Activated CD8-positive, alpha-beta memory T cell treated with anti-CD3 and anti-CD28 coated beads for 1 hour (primary cell): ENCODE measurements at regions not wholly inside any gene's neighbourhood (a gene's known extent, or its start where the extent isn't known, plus 50 kb on each side); places are given as distances from the start of the nearest gene placed in this dataset.
"Not testable (repeated sequence)": the region's sequence is repeated elsewhere in the genome, so short reads cannot be mapped to it uniquely, and the experiment has no call there.

ENCODE experiments used
- DNase-seq, 2 donors: peaks; one replicate each; pipeline ENCODE4 v3.0.0-alpha.2; 2020; ENCODE audit warnings: low read depth in 1 of 2; ENCODE audit errors: extremely low read depth in 1 of 2

DNA sequence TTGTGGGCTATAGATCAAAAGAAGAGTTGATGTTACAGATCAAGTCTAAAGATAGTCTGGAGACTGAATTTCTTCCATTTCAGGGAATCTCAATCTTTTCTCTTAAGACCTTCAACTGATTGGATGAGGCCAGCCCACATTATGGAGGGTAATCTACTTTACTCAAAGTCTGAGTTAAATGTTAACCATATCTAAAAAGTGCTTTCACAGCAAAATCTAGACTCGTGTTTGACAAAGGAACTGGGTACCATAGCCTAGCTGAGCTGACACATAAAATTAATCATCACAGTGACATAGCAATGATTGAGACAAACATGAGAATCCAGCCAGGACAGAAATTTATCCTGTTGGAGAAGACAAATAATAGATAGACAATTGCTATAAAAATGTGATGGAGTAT is 407.9 kb upstream of the GRM7 start:
- no peak for DNase-seq

DNA sequence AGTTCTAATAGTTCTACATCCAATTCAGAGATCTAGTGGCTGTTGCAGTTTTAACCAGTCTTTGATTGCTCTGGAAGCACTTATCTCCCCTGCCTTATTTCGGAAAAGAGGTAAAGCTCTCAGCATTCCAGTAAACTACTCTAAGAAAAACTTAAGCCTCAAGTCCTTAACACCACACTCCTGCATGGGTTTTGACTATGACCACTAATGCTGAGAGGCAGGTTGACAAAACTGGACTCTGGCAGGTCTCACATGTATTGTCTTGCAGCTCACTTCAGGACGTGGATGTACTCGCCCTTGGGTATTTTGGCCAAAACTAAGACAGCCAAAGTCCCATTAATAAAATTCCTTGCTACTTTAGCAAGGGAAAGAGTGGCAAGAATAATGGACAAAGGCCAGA is 405.9 kb upstream of the GRM7 start:
- DNase-seq = no peak

DNA sequence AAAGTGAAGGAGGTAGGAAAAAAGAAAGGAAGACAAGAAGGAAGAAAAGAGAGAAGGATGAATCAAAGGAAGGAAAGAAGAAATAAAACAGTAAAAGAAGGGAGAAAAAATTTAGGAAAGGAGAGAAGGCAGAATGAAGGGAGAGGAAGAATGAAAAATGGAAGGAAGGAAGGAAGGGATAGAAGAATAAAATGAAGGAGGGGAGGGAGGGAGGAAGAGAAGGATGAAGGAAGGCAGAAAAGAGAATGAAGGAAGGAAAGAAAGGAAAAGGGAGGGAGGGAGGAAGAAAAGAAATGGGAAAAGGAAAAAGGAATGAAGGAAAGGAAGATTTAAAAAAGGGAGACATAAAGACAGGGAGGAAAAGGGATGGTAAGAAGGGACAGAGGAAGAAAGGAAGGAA is 393.7 kb upstream of the GRM7 start:
- DNase-seq = no peak

DNA sequence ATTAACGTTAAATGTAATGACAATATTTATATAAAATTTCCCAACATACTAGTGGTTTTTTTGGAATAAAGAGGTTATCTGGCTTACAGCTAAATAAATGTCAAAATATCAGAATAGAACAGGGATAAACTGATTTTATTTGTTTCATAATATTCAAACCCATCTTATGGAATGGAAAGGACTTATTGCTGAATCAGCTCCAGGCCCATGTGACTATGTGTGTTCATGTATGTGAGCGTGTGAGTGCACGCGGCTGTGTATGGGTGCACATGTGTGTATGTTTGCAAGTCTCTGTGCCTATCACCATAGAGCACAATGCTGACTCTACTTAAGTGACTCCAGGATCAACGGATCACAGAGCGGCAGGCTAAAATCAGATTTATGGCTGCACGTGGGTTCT is 392.3 kb upstream of the GRM7 start:
- DNase-seq = no peak

DNA sequence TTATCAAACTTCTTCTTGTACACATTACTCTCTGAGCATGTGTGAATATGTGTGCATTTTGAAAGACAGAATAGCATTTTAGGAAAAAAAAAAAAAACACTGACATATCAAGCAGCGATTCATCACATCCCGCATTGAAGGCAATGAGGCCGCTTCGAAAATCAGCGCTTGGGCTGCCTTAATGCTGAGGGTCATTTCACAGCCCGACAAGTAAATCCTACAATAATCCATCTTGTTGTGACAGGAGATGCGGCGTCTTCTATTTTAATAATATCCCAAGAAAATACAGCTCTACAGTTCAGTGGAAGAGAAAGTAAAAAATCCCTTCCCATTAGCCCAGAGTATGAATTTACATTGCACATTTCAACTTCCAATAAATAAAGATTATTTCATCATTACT is 389.2 kb upstream of the GRM7 start:
- no peak for DNase-seq

DNA sequence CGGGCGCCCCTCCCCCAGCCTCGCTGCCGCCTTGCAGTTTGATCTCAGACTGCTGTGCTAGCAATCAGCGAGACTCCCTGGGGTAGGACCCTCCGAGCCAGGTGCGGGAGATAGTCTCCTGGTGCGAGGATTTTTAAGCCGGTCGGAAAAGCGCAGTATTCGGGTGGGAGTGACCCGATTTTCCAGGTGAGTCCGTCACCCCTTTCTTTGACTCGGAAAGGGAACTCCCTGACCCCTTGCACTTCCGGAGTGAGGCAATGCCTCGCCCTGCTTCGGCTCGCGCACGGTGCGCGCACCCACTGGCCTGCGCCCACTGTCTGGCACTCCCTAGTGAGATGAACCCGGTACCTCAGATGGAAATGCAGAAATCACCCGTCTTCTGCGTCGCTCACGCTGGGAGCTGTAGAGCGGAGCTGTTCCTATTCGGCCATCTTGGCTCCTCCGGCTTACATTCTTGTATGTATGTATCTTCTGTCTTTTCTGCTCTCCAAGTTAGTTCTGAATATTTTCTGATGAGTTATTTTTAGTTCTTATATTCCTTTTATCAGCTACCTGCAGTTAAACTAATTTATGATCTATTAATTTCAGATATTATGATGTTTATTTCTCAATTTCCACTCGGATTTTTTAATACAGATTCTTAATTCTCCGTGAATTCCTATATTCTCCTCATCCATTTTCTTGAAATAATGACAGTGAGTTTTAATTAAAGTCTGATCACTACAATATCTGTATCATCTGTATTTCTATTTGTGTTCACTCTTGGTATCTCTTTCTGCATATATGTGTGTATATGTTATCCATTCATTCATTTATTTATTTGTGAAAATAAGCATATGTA is 370.2 kb upstream of the GRM7 start:
- DNase-seq = not testable (repeated sequence)

DNA sequence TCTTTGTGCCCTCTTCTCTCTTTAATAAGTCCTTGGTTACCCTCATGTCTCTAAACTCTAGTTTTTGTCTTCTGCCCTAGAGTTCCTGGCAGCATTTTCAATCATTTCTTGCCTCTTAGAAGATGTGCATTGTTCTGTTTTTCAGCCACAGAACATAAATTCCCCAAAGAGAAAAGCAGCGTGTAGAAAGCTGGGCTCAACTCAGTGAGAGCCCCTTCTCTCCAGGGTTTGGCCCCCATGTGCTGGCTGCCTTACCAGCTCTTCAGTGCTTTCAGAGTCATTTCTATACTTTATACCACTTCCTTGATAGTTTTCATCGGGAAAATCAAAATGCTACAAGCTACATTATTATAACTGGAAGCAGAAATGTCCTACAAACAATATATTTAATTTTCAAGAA is 369.1 kb upstream of the GRM7 start:
- DNase-seq = no peak

DNA sequence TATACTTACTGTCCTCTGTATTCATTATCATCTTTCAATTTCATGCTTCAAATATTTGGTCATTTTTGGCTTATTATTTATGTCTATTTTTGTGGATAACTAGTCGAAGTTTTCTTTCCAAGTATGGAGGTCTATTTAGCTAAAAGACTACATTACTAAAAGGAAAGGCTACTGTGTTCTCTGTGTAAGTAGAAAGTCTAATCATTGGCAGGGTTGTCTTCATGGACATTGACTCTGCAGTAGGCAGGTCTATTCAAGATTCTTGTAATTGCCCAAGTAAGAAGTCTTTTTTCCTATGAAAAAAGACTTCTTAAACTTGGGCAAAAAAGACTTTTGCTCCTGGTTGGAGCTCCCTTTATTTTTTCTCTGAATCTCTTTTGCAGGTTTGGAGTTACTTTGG is 368.6 kb upstream of the GRM7 start:
- DNase-seq = no peak

DNA sequence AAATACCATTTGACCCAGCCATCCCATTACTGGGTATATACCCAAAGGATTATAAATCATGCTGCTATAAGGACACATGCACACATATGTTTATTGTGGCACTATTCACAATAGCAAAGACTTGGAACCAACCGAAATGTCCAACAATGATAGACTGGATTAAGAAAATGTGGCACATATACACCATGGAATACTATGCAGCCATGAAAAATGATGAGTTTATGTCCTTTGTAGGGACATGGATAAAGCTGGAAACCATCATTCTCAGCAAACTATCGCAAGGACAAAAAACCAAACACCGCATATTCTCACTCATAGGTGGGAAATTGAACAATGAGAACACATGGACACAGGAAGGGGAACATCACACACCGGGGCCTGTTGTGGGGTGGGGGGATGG is 362.0 kb upstream of the GRM7 start:
- DNase-seq = not testable (repeated sequence)

DNA sequence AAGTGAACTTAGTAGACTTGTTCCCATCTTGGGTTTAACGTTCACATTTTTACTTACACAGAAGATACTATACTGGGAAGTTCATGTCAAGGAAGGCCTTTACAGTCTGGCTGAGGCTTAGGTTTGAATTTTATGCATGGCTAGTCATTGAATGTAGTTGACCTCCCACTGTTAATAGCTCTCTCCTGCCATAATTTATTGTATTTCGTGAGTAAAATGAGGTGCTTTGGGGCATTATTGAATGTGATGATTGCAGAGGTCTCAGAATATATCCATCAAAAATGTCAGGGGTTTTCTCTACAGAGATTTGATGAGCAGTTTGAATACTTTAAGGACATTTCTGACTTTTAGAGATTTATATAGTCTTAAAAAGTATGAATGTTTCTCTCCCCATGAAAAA is 356.6 kb upstream of the GRM7 start:
- no peak for DNase-seq

DNA sequence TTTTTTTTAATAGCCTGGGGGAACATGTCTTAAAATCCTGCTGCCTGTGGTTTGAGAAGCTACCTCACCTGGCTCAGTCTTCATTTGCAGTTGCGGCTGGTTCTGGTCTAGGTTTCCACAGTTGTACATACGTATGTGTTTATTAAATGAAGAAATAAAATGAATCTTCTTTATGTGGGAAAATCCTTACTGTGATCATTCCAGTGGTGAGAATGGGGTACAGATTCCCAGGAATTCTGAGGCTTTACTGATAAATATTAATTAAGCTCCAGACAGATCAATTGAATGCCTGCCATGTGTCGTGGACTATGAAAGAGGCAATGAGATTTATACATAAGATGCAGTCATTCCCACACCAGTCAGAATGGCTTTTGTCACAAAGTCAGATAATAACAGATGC is 356.1 kb upstream of the GRM7 start:
- DNase-seq = no peak

DNA sequence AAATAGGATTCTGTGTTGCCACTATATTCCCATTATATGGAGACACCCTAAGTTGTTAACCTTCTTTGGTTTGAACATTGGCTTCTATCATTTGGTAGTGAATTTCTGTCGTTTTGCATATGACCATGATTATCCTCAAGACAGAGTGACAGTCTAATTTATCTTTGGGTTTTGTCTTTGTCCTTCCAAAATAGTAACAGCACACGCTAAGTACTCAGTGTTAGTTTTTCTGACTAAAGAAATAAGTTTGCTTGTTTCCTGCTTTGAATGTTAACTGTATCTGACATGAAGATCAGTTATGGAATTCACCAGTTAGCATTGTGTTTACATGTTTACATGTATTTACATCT is 352.5 kb upstream of the GRM7 start:
- no peak for DNase-seq

DNA sequence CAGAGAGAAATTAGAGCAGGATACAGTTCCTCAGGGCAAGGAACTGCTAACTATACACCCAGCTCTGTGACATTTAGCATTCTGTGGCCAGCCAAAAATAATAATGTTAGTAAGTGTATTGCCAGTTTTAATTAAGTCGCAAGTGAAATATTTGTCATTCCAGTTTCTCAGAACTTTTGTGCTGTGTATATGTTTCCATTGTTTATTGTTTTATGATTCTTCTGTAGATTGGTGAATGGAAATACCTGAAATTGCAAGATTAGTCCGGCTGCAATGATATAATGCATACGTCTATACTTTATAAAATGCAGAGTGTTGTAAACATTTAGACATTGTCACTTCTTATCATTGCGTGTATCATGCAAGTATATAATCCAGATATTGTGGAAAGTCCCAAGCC is 351.3 kb upstream of the GRM7 start:
- no peak for DNase-seq

DNA sequence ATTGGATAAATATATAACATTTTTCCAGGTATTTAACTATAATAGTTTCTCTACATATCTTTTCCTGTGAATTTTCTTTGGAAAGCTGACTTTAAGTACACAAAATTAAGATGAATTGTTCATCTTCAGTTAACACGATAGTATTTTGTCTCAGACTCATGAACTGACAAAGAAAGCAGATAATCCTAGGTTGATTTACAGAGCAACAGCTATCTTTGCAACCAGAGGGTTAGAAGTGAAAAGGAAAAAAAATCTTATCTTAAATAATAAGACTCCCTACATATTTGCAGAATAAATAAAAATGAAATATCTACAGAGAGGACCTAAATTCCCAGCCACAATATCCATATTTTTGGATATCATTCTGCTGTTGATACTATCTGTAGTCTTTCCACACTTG is 350.2 kb upstream of the GRM7 start:
- no peak for DNase-seq

DNA sequence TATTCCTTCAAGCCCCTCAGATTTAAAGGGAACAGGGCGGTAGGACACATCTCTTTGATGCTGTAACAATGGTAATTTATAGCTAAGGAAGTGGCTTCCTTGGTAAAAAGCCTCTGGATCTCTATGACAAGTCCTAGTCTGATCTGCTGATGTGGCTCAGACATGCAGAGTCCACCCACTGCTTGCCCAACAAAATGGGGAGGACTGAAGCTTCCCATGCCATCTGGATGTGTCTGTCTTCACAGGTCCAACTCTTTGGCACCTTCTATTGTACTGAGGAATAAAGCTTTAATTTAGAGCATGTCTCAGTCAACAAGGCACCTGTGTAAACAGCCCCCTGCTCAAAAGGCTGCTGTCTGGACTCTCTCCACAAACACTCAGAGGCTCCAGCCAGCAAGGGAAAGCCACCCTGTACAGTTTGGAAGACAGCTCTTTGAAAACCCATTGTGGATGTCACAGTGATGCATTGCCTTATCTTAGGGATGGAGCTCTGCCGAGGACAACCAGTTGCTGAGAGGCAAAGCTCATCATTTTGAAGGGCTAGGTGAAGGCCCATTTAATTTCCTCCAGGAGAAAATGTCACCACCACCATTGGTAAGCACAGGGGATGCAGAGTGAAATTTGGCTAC is 348.6 kb upstream of the GRM7 start:
- DNase-seq = no peak

DNA sequence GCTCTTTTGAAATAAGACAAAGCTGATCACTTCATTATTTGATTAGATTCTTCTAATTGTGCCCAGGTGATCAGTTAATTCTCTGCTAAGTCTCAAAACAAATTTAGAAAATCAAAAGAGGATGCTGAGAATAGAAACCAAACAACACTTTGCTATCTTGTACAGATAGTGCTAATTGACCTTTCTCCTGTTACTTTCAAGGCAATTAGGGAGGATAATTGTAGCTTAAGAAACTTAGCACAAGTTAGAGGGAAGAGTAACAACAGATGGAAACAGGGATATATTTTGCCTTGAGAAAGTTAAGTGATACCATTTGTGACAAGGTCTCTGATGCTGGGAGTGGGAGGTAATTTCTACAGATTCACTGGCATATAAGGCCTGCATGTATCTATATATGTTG is 344.8 kb upstream of the GRM7 start:
- no peak for DNase-seq

DNA sequence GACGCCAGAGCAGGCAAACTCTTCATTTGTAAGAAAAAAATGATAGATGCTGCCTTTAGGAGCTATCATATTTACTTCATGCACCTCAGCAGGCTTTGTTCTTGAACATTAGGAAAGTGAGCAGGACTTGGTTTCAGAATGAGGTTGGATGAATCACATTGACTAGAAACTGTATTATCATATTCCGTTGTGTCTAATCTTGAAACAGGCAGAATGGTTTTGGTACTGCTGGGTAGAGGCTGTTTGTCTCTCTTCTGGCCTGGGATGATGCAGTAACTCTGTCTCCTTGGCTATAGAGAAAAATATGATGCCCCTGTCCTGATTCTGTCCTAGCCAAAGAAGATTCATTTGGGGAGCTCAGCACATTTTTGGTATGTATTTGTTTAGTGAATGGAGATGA is 344.2 kb upstream of the GRM7 start:
- no peak for DNase-seq

DNA sequence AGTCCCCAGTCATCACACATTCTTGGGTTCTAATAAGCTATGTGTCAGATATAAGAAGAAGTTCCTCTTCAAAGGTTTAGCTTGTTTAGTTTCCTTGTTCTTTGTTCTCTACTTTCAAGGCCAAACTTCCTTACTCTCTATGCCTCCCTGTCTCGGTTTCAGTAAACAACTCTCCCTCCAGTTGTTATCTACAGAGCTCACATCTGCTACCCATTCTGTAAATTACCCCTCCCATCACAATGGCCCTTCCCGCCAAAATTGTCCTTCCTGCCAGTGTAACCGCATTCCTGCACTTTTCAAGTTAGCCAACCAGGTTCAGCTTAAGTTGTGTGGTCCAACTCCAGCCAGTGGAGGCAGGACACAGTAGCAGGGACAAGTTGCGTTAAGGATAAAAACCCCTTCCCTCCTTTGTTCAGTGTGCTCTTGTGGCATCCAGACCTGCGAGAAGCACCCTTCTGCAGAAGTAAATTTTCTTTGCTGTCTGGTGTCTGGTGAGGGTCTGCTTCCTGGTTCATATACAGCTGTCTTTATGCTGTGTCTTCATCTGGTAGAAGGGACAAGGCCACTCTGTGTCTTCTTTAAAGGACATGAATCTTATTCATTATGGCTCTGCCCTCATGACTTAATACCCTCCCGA is 342.1 kb upstream of the GRM7 start:
- no peak for DNase-seq

DNA sequence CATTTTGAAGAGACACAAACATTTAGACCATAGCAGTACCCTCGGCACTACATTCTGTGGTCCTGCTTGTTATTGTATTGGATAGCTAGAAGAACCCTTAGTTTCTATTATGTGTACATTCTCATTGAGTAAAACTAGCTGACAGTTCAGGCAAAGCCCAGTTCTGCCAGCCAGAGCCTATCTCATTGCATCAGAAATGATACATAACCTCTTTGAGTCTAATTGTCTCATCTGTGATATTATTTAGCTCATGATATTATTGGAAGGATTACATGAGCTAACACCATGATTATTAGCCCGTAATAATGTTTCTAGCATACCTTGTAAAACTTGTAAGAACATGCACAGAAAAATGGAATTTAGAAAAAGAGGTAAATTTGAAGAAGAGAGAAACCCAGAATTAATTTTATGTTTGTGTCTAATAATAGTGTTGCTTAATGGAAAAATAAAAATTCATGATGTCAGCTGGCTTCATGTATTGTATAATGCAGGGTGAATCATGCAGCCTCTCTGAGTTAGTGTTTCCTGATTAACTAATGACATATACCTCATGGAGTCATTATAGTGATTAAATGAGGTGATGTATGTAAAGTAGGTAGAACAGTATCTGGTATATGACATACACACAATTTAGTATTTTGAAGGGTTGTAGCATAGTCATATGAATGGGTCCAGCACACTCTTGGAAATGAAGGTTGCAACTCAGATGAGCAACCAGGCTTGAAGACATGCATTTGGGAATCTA is 339.4 kb upstream of the GRM7 start:
- no peak for DNase-seq

DNA sequence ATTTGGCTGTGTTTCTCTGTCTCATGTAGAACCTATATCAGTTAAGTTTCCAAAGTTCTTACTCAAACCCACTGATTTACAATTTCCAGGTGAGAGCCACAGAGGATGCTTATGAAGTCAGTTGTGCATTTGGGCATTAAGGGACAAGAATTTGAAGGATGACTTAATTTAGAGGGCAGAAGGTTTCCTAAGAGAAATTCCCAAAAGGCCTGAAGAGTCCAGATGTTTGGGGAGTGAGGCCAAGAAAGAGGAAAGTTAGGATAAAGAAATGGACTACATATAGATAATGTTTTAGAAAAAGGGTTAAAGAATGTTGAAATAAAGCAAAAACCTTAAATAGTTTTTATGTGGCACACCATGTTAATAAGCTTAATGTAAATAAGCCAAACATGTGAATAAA is 338.7 kb upstream of the GRM7 start:
- DNase-seq = no peak

DNA sequence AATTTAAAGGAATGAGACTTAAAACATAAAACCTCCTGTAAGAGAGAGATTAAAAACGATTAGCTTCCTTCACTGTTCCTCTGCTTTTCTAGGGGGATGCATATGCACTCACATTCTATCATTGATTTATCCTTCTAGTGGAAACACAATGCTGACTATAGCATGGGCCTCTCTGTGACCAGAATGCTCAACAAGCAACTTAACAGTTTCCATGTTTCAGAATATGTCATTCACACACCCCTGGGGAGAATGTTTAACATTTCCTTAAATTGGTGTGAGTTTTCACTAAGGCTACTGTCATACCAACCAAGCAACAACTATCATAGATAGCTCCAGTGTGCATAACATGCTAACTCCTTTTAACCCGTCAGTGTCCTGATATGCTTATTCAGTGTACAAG is 337.9 kb upstream of the GRM7 start:
- no peak for DNase-seq

DNA sequence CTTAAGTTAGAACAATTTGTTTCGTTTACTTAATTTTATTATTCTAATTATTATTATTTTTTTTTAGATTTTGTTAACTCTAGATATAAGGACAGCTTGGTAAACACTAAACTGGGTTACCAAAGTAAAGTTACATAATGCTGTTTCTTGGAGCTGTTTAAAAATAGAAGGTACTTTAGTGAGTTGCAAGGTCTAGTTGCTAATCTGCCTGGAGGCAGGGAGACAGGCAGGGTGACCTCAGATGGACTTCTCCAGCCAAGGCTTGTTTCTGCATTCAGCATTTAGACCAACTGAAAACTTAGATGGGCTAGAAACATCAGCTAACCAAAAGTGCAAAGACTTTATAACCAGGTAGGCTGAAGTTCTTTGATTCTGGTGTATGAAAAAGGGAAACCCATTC is 336.4 kb upstream of the GRM7 start:
- no peak for DNase-seq
